Sigmoid colon (tissue), 4 donors: ENCODE measurements at regions not wholly inside any gene's neighbourhood (a gene's known extent, or its start where the extent isn't known, plus 50 kb on each side); places are given as distances from the start of the nearest gene placed in this dataset.

Experiments used
- CTCF ChIP-seq, 4 experiments: fragments of 450-650 bp in 3 of 4; fragments of 200-600 bp in 1 of 4; IDR thresholded peaks; one replicate each; pipeline ENCODE4 v1.5.1; 2016 to 2019; ENCODE audit warnings: antibody characterized with exemption in 4 of 4, mild to moderate bottlenecking in 3 of 4, moderate library complexity in 2 of 4
- EP300 ChIP-seq, 4 donors: sonication (generic); formaldehyde crosslinking; IDR thresholded peaks; one replicate each; pipeline ENCODE4 v1.6.1; 2017; ENCODE audit warnings: antibody characterized with exemption in 4 of 4
- POLR2A ChIP-seq, 2 donors: fragments of 450-650 bp; IDR thresholded peaks; one replicate each; pipeline ENCODE4 v1.6.1; 2016; ENCODE audit warnings: antibody characterized with exemption in 2 of 2, mild to moderate bottlenecking in 2 of 2, moderate library complexity in 2 of 2

- TF ChIP-seq CTCF (IDR thresholded peaks at IDR 0.05) (no peak), POLR2A (IDR thresholded peaks at IDR 0.05) (no peak), EP300 (IDR thresholded peaks at IDR 0.05) (no peak)
Measured at GRCh38 chr7:19448091-19448490, 260.7 kb downstream of the POLR1F start.
